ENCODE measurements at regions not wholly inside any gene's neighbourhood (a gene's known extent, or its start where the extent isn't known, plus 50 kb on each side); places are given as distances from the start of the nearest gene placed in this dataset.

DNA sequence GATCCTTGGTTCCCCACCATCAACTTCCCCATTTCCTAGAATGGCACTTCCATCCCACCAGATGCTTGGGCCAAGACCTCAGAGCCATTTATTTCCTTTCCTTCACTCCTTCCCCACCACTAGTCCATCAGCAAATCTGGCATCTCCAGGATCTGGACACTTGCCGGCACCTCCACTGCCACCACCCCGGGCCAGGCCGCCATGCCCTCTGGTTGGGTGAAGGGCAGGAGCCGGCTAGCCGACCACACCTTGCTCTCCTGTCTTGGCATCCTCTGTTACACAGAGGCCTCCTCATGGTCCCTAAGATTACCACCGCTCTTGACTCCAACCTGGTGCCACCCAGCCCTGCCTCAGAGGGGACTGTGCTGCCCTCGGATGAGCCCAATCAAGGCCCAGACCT is 104.5 kb downstream of the RMI2 start:
- Histone ChIP-seq H3K27me3 (replicated peaks; ENCODE audit: control insufficient read depth, insufficient read depth, low read length) (peaks cover 26% of the 10 kb centered on the region), H3K4me1 (ENCODE audit: control insufficient read depth, insufficient read depth, low read length) (peaks cover 7% of the 10 kb centered on the region)
- no peak for DNase-seq (ENCODE audit: low read depth)

DNA sequence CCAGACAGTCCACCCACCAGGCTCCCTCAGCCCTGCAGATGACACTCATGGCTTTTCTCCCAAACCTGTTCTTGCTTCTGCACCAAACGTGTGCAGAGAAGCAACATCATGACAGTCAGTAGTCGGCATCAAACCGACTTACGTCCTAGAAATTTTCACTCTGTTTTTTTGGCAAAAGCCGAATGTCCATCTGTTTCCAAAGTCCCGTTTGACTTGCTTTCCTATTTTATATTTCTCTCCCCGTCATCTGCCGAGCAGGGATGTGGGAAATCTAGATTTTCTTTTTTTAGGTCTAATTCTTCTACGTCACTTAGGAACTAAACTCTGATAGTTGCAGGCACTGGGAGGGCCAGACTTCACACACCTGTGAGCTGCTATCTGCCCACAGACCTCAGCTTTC is 104.9 kb downstream of the RMI2 start:
- no peak overlapping the region for H3K9ac ChIP-seq (ENCODE audit: low read length)

More for the DNA sequence above, 104.5 kb downstream of the RMI2 start:
- Histone ChIP-seq H3K9ac (ENCODE audit: low read length) (no peak overlapping the region), H3K36me3 (ENCODE audit: control insufficient read depth, insufficient read depth, low read length, severe bottlenecking) (no peaks in the 10 kb centered on the region), H3K9me3 (ENCODE audit: control insufficient read depth, low read length) (peaks cover 4% of the 10 kb centered on the region), H3K4me3 (ENCODE audit: low read length) (no peak overlapping the region)

DNA sequence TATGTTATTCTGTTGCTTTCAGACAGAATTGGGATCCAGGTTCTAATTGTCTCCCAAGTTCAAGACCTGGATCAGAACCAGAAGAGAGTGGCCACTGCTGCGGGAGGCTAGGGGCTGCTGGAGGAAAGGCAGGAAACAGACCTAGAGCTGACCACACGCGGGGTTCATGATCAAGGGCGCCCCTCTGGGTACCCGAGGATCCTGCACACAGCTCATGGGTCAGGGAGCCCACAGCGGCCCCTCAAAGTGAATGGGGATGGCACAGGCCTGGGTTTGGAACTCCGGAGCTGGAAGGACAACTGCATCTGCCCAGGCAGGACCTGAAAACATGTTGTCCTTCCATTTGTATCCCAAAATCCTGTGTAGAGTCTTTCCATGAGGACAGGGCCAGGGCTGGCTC is 107.0 kb downstream of the RMI2 start:
- Histone ChIP-seq H3K9me3 (ENCODE audit: control insufficient read depth, low read length) (peaks cover 9% of the 10 kb centered on the region), H3K36me3 (ENCODE audit: control insufficient read depth, insufficient read depth, low read length, severe bottlenecking) (no peaks in the 10 kb centered on the region), H3K9ac (ENCODE audit: low read length) (no peak overlapping the region), H3K4me3 (ENCODE audit: low read length) (no peak overlapping the region), H3K4me1 (ENCODE audit: control insufficient read depth, insufficient read depth, low read length) (peaks cover 7% of the 10 kb centered on the region), H3K27me3 (replicated peaks; ENCODE audit: control insufficient read depth, insufficient read depth, low read length) (peaks cover 20% of the 10 kb centered on the region)
- no peak for DNase-seq (ENCODE audit: low read depth)

More for the DNA sequence above, 104.9 kb downstream of the RMI2 start:
- H3K9me3 ChIP-seq (ENCODE audit: control insufficient read depth, low read length), result peaks cover 8% of the 10 kb centered on the region
- peaks cover 26% of the 10 kb centered on the region for H3K27me3 ChIP-seq (replicated peaks; ENCODE audit: control insufficient read depth, insufficient read depth, low read length)
- H3K4me1 ChIP-seq (ENCODE audit: control insufficient read depth, insufficient read depth, low read length), result peaks cover 7% of the 10 kb centered on the region
- H3K4me3 ChIP-seq (ENCODE audit: low read length), result no peak overlapping the region
- no peaks in the 10 kb centered on the region for H3K36me3 ChIP-seq (ENCODE audit: control insufficient read depth, insufficient read depth, low read length, severe bottlenecking)
- DNase-seq (ENCODE audit: low read depth), result no peak

- DNase-seq (ENCODE audit: low read depth), result peak; percentile 55
- H3K9ac ChIP-seq (ENCODE audit: low read length), result no peak overlapping the region
- H3K4me3 ChIP-seq (ENCODE audit: low read length), result no peak overlapping the region
- H3K9me3 ChIP-seq (ENCODE audit: control insufficient read depth, low read length), result peaks cover 9% of the 10 kb centered on the region
- H3K36me3 ChIP-seq (ENCODE audit: control insufficient read depth, insufficient read depth, low read length, severe bottlenecking), result no peaks in the 10 kb centered on the region
- peaks cover 7% of the 10 kb centered on the region for H3K4me1 ChIP-seq (ENCODE audit: control insufficient read depth, insufficient read depth, low read length)
- H3K27me3 ChIP-seq (replicated peaks; ENCODE audit: control insufficient read depth, insufficient read depth, low read length), result peaks cover 16% of the 10 kb centered on the region
These were observed 107.6 kb downstream of the RMI2 start for GRCh38 chr16:11452746-11453389.

DNA sequence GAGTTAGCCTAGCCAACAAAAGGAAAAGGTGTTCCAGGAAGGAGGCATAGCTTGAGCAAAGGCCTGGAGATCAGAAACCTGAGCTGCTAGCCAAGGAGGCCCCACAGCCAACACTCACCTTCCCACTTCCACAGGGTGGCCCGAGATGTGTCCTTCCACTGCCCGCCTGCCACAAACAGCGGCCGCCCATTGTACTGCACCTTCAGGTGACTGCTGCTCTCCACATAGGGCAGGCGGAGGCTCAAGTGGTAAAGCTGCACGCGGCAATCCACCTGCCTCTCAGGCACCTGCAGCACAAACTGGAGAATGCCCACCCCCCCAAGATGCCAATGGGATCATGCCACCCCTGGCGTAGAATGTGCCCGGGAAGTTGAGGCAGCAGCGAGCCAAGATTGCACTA is 111.5 kb downstream of the RMI2 start:
- Histone ChIP-seq H3K36me3 (ENCODE audit: control insufficient read depth, insufficient read depth, low read length, severe bottlenecking) (no peaks in the 10 kb centered on the region), H3K27me3 (replicated peaks; ENCODE audit: control insufficient read depth, insufficient read depth, low read length) (peaks cover 6% of the 10 kb centered on the region), H3K9ac (ENCODE audit: low read length) (no peak overlapping the region), H3K9me3 (ENCODE audit: control insufficient read depth, low read length) (peaks cover 9% of the 10 kb centered on the region), H3K4me3 (ENCODE audit: low read length) (no peak overlapping the region), H3K4me1 (ENCODE audit: control insufficient read depth, insufficient read depth, low read length) (peaks cover 7% of the 10 kb centered on the region)
- no peak for DNase-seq (ENCODE audit: low read depth)

DNA sequence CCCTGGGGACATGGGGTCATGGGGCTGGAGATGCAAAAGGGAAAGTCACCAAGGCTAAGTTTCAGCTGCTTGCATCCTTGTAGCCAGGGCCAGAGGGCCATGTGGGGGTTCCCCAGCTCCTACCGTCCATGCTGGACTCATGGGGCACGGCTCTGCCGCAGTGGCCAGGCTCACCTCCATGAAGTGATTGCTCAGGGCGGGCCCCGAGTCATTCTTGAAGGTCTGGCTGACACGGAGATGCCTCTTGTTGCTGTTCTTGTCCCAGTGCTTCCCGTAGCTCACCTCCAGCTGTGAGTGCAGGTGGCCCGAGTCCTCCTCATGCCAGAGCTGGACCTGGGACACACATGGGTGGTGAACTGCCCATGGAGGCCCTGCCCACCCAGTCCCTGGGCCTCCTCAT is 114.5 kb downstream of the RMI2 start:
- no peak overlapping the region for H3K4me3 ChIP-seq (ENCODE audit: low read length)
- no peaks in the 10 kb centered on the region for H3K4me1 ChIP-seq (ENCODE audit: control insufficient read depth, insufficient read depth, low read length)
- DNase-seq (ENCODE audit: low read depth), result no peak
- H3K9me3 ChIP-seq (ENCODE audit: control insufficient read depth, low read length), result peaks cover 5% of the 10 kb centered on the region
- no peaks in the 10 kb centered on the region for H3K36me3 ChIP-seq (ENCODE audit: control insufficient read depth, insufficient read depth, low read length, severe bottlenecking)
- no peak overlapping the region for H3K9ac ChIP-seq (ENCODE audit: low read length)
- peaks cover 27% of the 10 kb centered on the region for H3K27me3 ChIP-seq (replicated peaks; ENCODE audit: control insufficient read depth, insufficient read depth, low read length)

- H3K27me3 ChIP-seq (replicated peaks; ENCODE audit: control insufficient read depth, insufficient read depth, low read length), result peaks cover 30% of the 10 kb centered on the region
These were observed 115.7 kb downstream of the RMI2 start for GRCh38 chr16:11460820-11461594.

DNA sequence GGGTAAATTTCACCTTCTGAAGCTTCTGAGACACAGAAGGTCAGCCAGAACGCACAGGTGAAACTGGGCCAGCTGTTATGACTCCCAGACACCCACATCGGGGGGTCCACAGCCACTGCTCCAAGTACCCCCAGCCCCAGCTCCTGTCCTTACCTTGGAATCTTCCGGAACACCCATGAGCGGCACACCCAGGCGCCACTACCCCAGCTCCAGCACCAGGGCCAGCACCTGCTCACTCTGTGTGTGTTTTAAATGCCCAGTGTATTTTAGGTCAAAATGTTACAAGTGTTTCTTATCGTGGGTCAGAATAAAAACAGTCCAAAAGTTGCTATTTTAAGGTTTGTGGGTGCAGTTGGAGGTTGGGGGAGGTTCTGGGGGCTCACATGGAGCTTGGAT is 116.3 kb downstream of the RMI2 start:
- Histone ChIP-seq H3K27me3 (replicated peaks; ENCODE audit: control insufficient read depth, insufficient read depth, low read length) (peaks cover 30% of the 10 kb centered on the region), H3K9me3 (ENCODE audit: control insufficient read depth, low read length) (no peaks in the 10 kb centered on the region), H3K36me3 (ENCODE audit: control insufficient read depth, insufficient read depth, low read length, severe bottlenecking) (no peaks in the 10 kb centered on the region), H3K4me1 (ENCODE audit: control insufficient read depth, insufficient read depth, low read length) (no peaks in the 10 kb centered on the region), H3K4me3 (ENCODE audit: low read length) (no peak overlapping the region), H3K9ac (ENCODE audit: low read length) (no peak overlapping the region)
- DNase-seq (ENCODE audit: low read depth), result no peak

More at GRCh38 chr16:11460820-11461594, 115.7 kb downstream of the RMI2 start:
- Histone ChIP-seq H3K4me1 (ENCODE audit: control insufficient read depth, insufficient read depth, low read length) (no peaks in the 10 kb centered on the region), H3K9ac (ENCODE audit: low read length) (no peak overlapping the region), H3K4me3 (ENCODE audit: low read length) (no peak overlapping the region), H3K9me3 (ENCODE audit: control insufficient read depth, low read length) (no peaks in the 10 kb centered on the region), H3K36me3 (ENCODE audit: control insufficient read depth, insufficient read depth, low read length, severe bottlenecking) (no peaks in the 10 kb centered on the region)
- DNase-seq (ENCODE audit: low read depth), result no peak

GRCh38 chr16:11462036-11462435 is 116.8 kb downstream of the RMI2 start:
- Histone ChIP-seq H3K27me3 (replicated peaks; ENCODE audit: control insufficient read depth, insufficient read depth, low read length) (peaks cover 30% of the 10 kb centered on the region), H3K4me1 (ENCODE audit: control insufficient read depth, insufficient read depth, low read length) (no peaks in the 10 kb centered on the region), H3K9ac (ENCODE audit: low read length) (no peak overlapping the region), H3K36me3 (ENCODE audit: control insufficient read depth, insufficient read depth, low read length, severe bottlenecking) (no peaks in the 10 kb centered on the region), H3K9me3 (ENCODE audit: control insufficient read depth, low read length) (no peaks in the 10 kb centered on the region), H3K4me3 (ENCODE audit: low read length) (no peak overlapping the region)
- DNase-seq (ENCODE audit: low read depth), result no peak

GRCh38 chr16:11462861-11463260 is 117.6 kb downstream of the RMI2 start:
- Histone ChIP-seq H3K9me3 (ENCODE audit: control insufficient read depth, low read length) (no peaks in the 10 kb centered on the region), H3K36me3 (ENCODE audit: control insufficient read depth, insufficient read depth, low read length, severe bottlenecking) (no peaks in the 10 kb centered on the region), H3K27me3 (replicated peaks; ENCODE audit: control insufficient read depth, insufficient read depth, low read length) (peaks cover 33% of the 10 kb centered on the region), H3K4me3 (ENCODE audit: low read length) (no peak overlapping the region), H3K4me1 (ENCODE audit: control insufficient read depth, insufficient read depth, low read length) (no peaks in the 10 kb centered on the region), H3K9ac (ENCODE audit: low read length) (no peak overlapping the region)
- no peak for DNase-seq (ENCODE audit: low read depth)

DNA sequence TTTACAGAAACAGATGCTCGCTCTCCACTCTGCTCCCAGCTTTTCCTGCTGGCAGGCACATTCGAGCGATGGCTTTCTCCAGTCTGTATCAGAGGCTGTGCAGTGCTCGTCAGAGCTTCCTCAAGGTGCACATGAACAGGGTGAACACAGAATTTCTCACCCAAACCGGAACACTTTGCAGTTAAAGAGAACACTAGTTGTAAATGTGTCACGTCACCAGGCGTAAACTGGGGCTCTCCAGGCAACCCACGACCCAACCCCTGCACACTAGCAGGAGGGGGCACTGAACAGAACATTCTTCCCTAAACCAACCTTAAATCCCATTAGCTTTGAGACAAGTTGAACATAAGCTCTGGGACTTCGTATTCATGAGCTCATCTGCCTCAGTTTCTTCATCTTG is 119.0 kb downstream of the RMI2 start:
- no peak for DNase-seq (ENCODE audit: low read depth)
- Histone ChIP-seq H3K4me1 (ENCODE audit: control insufficient read depth, insufficient read depth, low read length) (no peaks in the 10 kb centered on the region), H3K27me3 (replicated peaks; ENCODE audit: control insufficient read depth, insufficient read depth, low read length) (peaks cover 35% of the 10 kb centered on the region), H3K9ac (ENCODE audit: low read length) (no peak overlapping the region), H3K9me3 (ENCODE audit: control insufficient read depth, low read length) (no peaks in the 10 kb centered on the region), H3K4me3 (ENCODE audit: low read length) (no peak overlapping the region), H3K36me3 (ENCODE audit: control insufficient read depth, insufficient read depth, low read length, severe bottlenecking) (no peaks in the 10 kb centered on the region)
